MM.1S (cell line): ENCODE measurements at regions not wholly inside any gene's neighbourhood (a gene's known extent, or its start where the extent isn't known, plus 50 kb on each side); places are given as distances from the start of the nearest gene placed in this dataset.

Experiments used
- CTCF ChIP-seq: fragments of 300-600 bp; sonication (generic); IDR thresholded peaks from 2 replicates; pipeline ENCODE4 v1.5.1; 2016; ENCODE audit warnings: antibody characterized with exemption, low read length, mixed read lengths
- EZH2 ChIP-seq: fragments of 300-600 bp; sonication (generic); optimal IDR thresholded peaks from 2 replicates; pipeline ENCODE3; 2017; ENCODE audit warnings: low read depth, mild to moderate bottlenecking, antibody characterized with exemption, low read length, mixed read lengths
- EZH2phosphoT487 ChIP-seq: fragments of 300-600 bp; sonication (generic); IDR thresholded peaks from 2 replicates; pipeline ENCODE4 v1.6.1; 2018; ENCODE audit warnings: antibody characterized with exemption, low read length

GRCh38 chr5:105751908-105752307, 1918.8 kb downstream of the EFNA5 start:
- no peak for TF ChIP-seq EZH2
- no peak for TF ChIP-seq CTCF
- no peak for TF ChIP-seq EZH2phosphoT487
